ENCODE measurements at regions not wholly inside any gene's neighbourhood (a gene's known extent, or its start where the extent isn't known, plus 50 kb on each side); places are given as distances from the start of the nearest gene placed in this dataset.

DNA sequence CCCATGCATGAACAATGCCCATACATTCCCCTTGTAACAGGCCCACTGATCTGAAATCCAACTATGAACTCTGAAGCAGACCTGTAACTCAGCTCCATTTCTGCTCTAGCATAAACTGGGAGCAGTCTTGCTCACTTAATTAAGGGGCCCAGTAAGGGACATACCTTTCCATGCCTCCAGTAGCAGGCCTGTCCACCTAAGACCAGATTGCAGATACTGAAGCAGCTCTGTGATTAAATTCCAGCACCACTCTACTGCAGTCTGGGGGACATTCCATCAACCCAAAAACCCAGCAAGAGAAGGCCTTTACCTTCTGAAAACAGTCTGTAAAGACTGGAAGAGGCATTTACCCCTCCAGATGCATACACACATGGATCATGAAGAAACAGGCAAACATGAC is 162.0 kb upstream of the NEIL3 start:
- H3K4me3 ChIP-seq, result no peak overlapping the region
- TF ChIP-seq, protein P1, sequence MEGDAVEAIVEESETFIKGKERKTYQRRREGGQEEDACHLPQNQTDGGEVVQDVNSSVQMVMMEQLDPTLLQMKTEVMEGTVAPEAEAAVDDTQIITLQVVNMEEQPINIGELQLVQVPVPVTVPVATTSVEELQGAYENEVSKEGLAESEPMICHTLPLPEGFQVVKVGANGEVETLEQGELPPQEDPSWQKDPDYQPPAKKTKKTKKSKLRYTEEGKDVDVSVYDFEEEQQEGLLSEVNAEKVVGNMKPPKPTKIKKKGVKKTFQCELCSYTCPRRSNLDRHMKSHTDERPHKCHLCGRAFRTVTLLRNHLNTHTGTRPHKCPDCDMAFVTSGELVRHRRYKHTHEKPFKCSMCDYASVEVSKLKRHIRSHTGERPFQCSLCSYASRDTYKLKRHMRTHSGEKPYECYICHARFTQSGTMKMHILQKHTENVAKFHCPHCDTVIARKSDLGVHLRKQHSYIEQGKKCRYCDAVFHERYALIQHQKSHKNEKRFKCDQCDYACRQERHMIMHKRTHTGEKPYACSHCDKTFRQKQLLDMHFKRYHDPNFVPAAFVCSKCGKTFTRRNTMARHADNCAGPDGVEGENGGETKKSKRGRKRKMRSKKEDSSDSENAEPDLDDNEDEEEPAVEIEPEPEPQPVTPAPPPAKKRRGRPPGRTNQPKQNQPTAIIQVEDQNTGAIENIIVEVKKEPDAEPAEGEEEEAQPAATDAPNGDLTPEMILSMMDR (IDR thresholded peaks at IDR 0.05), result no peak
- DNase-seq (ENCODE audit: low spot score), result no peak

DNA sequence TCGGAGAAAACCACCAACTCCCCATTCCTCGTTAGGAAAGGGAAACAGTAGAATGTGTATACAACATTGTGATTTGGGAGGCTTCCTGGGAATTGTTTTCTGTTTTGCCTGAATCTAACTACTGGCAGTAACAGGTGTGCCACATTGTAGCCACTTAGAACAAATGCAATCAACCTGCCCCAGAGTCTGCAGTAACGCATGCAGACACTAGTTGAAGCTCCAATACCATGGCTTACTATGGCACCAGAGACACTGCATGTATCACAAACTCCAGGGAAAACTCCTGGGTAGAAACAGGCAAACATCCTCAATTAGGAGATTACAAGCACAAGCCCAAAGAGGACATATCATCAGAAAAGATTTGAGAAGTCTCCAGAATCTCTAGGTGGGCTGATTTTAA is 154.2 kb upstream of the NEIL3 start:
- H3K4me3 ChIP-seq, result no peak overlapping the region
- no peak overlapping the region for H3K27ac ChIP-seq
- no peak for DNase-seq (ENCODE audit: low spot score)
- TF ChIP-seq, protein P1 (IDR thresholded peaks at IDR 0.05), result no peak

More for the DNA sequence above, 162.0 kb upstream of the NEIL3 start:
- no peak overlapping the region for H3K27ac ChIP-seq

DNA sequence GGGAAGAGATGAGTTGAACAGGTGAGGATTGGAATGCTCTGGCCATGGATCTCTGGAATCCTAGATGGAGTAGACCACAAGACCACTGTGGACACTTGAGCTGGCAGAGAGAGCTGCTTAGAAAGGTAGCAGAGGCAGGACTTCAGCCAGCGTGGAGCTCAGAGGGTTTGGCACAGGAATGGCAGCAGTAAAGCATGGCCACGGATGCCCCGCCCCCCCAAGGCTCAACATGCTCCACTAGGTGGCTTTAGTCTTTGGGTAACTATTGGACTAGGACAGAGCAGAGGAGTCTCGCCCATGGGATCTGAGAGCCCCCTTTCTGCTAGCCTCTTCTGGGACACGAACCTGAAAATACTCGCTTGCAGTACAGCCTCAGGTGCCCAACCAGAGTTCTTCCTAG is 150.1 kb upstream of the NEIL3 start:
- no peak overlapping the region for H3K4me3 ChIP-seq
- TF ChIP-seq, protein P1 (IDR thresholded peaks at IDR 0.05), result no peak
- no peak for DNase-seq (ENCODE audit: low spot score)
- no peak overlapping the region for H3K27ac ChIP-seq

DNA sequence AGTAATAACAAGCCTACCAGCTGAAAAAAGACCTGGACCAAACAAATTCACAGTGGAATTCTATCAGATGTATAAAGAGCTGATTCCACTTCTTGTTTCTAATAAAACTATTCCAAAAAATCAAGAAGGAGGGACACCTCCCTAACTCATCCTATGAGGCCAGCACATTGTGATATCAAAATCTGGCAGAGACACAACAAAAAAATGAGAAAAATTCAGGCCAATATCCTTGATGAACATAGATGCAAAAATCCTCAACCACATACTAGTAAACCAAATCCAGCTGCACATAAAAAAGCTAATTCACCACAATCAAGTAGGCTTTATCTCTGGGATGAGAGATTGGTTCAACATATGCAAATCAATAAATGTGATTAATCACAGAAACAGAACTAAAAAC is 147.9 kb upstream of the NEIL3 start:
- no peak for DNase-seq (ENCODE audit: low spot score)
- H3K27ac ChIP-seq, result no peak overlapping the region
- TF ChIP-seq, protein P1 (IDR thresholded peaks at IDR 0.05), result no peak
- no peak overlapping the region for H3K4me3 ChIP-seq

DNA sequence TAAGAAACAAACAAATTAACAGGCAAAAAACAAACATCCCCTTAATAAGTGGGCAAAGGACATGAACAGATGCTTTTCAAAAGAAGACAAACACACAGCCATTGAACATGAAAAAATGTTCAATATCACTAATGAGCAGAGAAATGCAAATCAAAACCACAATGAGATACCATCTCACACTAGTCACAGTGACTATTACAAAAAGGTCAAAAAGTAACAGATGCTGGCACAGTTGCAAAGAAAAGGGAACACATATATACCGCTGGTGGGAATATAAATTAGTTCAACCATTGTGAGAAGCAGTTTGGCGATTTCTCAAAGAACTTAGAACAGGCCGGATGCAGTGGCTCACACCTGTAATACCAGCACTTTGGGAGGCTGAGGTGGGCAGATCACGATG is 146.1 kb upstream of the NEIL3 start:
- Histone ChIP-seq H3K27ac (no peak overlapping the region), H3K4me3 (no peak overlapping the region)
- TF ChIP-seq, protein P1 (IDR thresholded peaks at IDR 0.05), result no peak
- no peak for DNase-seq (ENCODE audit: low spot score)

DNA sequence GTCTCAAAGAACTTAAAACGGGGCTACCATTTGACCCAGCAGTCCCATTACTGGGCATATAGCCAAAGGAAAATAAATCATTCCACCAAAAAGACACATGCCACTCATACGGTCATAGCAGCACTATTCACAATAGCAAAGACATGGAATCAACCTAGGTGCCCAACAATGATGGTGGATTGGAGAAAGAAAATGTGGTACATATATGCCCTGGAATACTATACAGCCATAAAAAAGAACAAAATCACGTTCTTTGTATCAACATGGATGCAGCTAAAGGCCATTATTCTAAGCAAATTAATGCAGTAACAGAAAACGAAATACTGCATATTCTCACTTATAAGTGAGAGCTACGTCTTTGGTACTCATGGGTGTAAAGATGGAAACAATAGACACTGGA is 138.1 kb upstream of the NEIL3 start:
- Histone ChIP-seq H3K27ac (no peak overlapping the region), H3K4me3 (no peak overlapping the region)
- TF ChIP-seq, protein P1 (IDR thresholded peaks at IDR 0.05), result no peak
- no peak for DNase-seq (ENCODE audit: low spot score)

DNA sequence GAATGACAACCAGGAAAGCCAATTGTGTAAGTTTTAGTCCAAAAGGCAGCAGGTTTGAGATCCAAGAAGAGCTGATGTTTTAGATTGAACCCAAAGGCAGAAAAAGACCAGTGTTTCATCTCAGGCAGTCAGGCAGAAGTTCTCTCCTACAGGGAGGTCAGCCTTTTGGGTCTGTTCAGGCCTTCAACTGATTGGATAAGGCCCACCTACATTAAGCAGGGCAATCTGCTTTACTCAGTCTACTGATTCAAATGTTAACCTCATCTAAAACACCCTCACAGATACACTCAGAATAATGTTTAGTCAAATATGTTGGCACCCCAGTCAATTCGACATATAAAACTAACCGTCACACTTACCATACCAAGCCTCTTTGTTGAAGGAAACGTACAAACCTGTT is 134.2 kb upstream of the NEIL3 start:
- DNase-seq (ENCODE audit: low spot score), result no peak
- Histone ChIP-seq H3K4me3 (no peak overlapping the region), H3K27ac (no peak overlapping the region)
- TF ChIP-seq, protein P1 (IDR thresholded peaks at IDR 0.05), result no peak
